ENCODE measurements at regions not wholly inside any gene's neighbourhood (a gene's known extent, or its start where the extent isn't known, plus 50 kb on each side); places are given as distances from the start of the nearest gene placed in this dataset.

DNA sequence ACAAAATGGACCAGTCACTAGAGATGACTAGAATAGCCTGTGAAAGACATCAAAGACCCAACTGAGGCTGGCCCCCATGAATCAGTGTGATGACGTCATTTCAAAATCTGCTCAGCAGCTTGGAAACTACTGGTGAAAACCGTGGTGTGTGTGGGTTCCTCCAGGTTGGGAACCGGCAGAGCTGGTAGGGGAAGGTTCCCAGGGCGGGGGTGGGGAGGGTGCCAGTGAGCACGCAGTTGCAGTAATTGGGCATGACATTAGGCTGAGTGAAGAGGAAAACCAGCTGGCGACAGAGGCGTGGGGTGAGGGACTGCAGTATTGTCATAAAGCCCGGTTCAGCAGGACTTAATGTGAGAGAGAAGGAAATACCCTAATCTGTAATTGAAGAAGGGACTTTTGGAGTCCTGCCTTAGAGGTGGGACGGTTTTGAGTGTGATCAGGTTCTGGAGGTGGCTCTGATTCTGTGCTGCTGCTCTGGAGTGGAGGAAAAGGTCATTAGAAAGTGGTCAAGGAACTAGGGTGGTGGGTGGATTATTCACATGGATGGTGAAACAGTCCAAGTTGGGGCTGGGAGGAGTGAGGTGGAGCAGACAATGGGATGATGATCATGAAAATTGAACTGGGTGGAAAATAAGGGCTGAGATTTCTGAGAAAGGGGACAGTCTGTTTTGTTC lies 52.0 kb upstream of the MTHFD1L start:
- TF ChIP-seq CREB1 (IDR thresholded peaks at IDR 0.05) (peak; percentile 96), CREB1 (CRISPR knock-in tag; IDR thresholded peaks at IDR 0.05) (no peak), NR2F6 (IDR thresholded peaks at IDR 0.05) (no peak), NR2F6 (CRISPR knock-in tag; IDR thresholded peaks at IDR 0.05) (no peak), ATF7 (IDR thresholded peaks at IDR 0.05) (peak; percentile 99), ATF7 (CRISPR knock-in tag; IDR thresholded peaks at IDR 0.05) (no peak)
- Histone ChIP-seq H3K36me3 (replicated peaks in 1 of 2; ENCODE audit: control insufficient read depth in 1 of 2, insufficient read depth in 2 of 2, low read length in 2 of 2) (no peaks in the 10 kb centered on the region), H2AFZ (ENCODE audit: low read length) (no peak overlapping the region), H3K4me3 (replicated peaks in 1 of 3; ENCODE audit: insufficient read depth in 1 of 3, low read depth in 2 of 3, low read length in 3 of 3) (no peak overlapping the region), H3K9me3 (ENCODE audit: low read length) (no peaks in the 10 kb centered on the region), H3K4me1 (ENCODE audit: insufficient read depth, low read length) (no peaks in the 10 kb centered on the region), H3K9ac (ENCODE audit: insufficient read depth, low read depth, low read length) (no peak overlapping the region), H3K4me2 (ENCODE audit: low read depth, low read length) (no peak overlapping the region), H3K27ac (ENCODE audit: extremely low read length, insufficient read depth, low read length) (no peak overlapping the region), H3K79me2 (ENCODE audit: insufficient read depth, low read length) (no peaks in the 10 kb centered on the region), H4K20me1 (ENCODE audit: insufficient read depth, low read length) (no peaks in the 10 kb centered on the region), H3K27me3 (ENCODE audit: control insufficient read depth in 1 of 2, insufficient read depth in 2 of 2, low read length in 2 of 2) (0 out of 5 replicates have a peak, but pooled peaks cover 0 to 5% of the 10 kb centered on the region in 2 experiments)
- intact Hi-C loops (cut with micrococcal nuclease; ENCODE audit: unreplicated experiment), result loop anchor here (10.0 kb wide), 1 partner anchor 879 kb away; no protein-coding TSS in a partner anchor
- FAIRE-seq (no peak), DNase-seq (ENCODE audit: low spot score) (no peak), ATAC-seq (no peak)
- in situ Hi-C loops (cut with HindIII; ENCODE audit: extremely low pct_ligation_motif_present, low pct_unique_long_range_greater_than_20kb), result loop anchor here (10.0 kb wide), 3 partner anchors 209 to 879 kb away; no protein-coding TSS in a partner anchor
- ChIA-PET POLR2A (no interaction called here), CTCF (ENCODE audit: low intra/inter-chr PET ratio, low total read pairs) (interaction anchor here (4.2 kb wide), 1 partner anchor 396 kb away, joined by 107 read pairs; no protein-coding TSS in a partner anchor)
- BruUV-seq (replicated peaks), result no TSS peak
- 29% methylated on average over 9 of the region's 9 CpGs for WGBS (ENCODE audit: low lambda C conversion rate)

DNA sequence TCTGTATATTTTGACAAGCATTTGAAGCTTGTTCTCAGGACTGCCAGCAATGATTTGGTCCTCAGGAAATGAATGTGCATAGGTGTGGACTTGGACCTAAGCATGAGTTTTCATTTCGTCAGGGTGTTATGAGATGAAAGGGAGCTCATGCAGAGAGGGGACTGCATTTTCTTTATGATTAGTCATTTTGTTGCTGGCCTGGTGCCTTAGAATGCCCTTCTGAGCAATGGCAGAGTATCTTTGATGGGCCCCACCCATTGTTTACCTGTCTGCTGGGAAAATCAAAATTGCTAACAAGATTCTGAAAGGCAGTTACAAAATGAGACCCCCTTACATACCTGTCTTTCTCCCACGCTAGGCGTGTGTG lies 51.5 kb upstream of the MTHFD1L start:
- intact Hi-C loops (cut with micrococcal nuclease; ENCODE audit: unreplicated experiment) (loop anchor here (2.0 to 10.0 kb wide), 2 partner anchors 213 to 879 kb away; no protein-coding TSS in a partner anchor), in situ Hi-C loops (cut with HindIII; ENCODE audit: extremely low pct_ligation_motif_present, low pct_unique_long_range_greater_than_20kb) (loop anchor here (10.0 kb wide), 3 partner anchors 209 to 879 kb away; no protein-coding TSS in a partner anchor)
- POLR2A ChIA-PET, result no interaction called here
- no peak for TF ChIP-seq ZNF337 (CRISPR knock-in tag; IDR thresholded peaks at IDR 0.05; ENCODE audit: borderline replicate concordance, low read depth)
- TF ChIP-seq DMAP1 (CRISPR knock-in tag; IDR thresholded peaks at IDR 0.05), result no peak
- no peak for TF ChIP-seq ZNF83 (CRISPR knock-in tag; IDR thresholded peaks at IDR 0.05; ENCODE audit: borderline replicate concordance)
- TF ChIP-seq CAMTA2 (CRISPR knock-in tag; IDR thresholded peaks at IDR 0.05; ENCODE audit: borderline replicate concordance), result no peak
- TF ChIP-seq ZNF34 (CRISPR knock-in tag; IDR thresholded peaks at IDR 0.05; ENCODE audit: borderline replicate concordance), result no peak
- no peak for TF ChIP-seq ZNF878 (CRISPR knock-in tag; IDR thresholded peaks at IDR 0.05)
- TF ChIP-seq ZNF572 (CRISPR knock-in tag; IDR thresholded peaks at IDR 0.05), result no peak
- no peak for TF ChIP-seq ZBTB7A (CRISPR knock-in tag; IDR thresholded peaks at IDR 0.05)
- no peak for TF ChIP-seq XBP1 (CRISPR knock-in tag; IDR thresholded peaks at IDR 0.05)
- no peak for TF ChIP-seq TARDBP (CRISPR knock-in tag; IDR thresholded peaks at IDR 0.05)
- no peak for TF ChIP-seq ZBTB3 (CRISPR knock-in tag; IDR thresholded peaks at IDR 0.05; ENCODE audit: borderline replicate concordance, low read depth)
- TF ChIP-seq ZFP37 (CRISPR knock-in tag; IDR thresholded peaks at IDR 0.05; ENCODE audit: borderline replicate concordance), result no peak
- Histone ChIP-seq H3K36me3 (replicated peaks in 1 of 2; ENCODE audit: control insufficient read depth in 1 of 2, insufficient read depth in 2 of 2, low read length in 2 of 2) (no peaks in the 10 kb centered on the region), H4K20me1 (ENCODE audit: insufficient read depth, low read length) (no peaks in the 10 kb centered on the region), H3K9me3 (ENCODE audit: low read length) (no peaks in the 10 kb centered on the region), H3K27ac (ENCODE audit: extremely low read length, insufficient read depth, low read length) (no peak overlapping the region), H2AFZ (ENCODE audit: low read length) (no peak overlapping the region), H3K79me2 (ENCODE audit: insufficient read depth, low read length) (no peaks in the 10 kb centered on the region), H3K27me3 (ENCODE audit: control insufficient read depth in 1 of 2, insufficient read depth in 2 of 2, low read length in 2 of 2) (0 out of 5 replicates have a peak, but pooled peaks cover 0 to 5% of the 10 kb centered on the region in 2 experiments), H3K4me2 (ENCODE audit: low read depth, low read length) (no peak overlapping the region), H3K9ac (ENCODE audit: insufficient read depth, low read depth, low read length) (no peak overlapping the region), H3K4me3 (replicated peaks in 1 of 3; ENCODE audit: insufficient read depth in 1 of 3, low read depth in 2 of 3, low read length in 3 of 3) (no peak overlapping the region), H3K4me1 (ENCODE audit: insufficient read depth, low read length) (no peaks in the 10 kb centered on the region)
- BruUV-seq (replicated peaks), result no TSS peak
- 9% methylated on average over 3 of the region's 3 CpGs for WGBS (ENCODE audit: low lambda C conversion rate)
- no peak for FAIRE-seq
- CTCF ChIA-PET (ENCODE audit: low intra/inter-chr PET ratio, low total read pairs), result interaction anchor here (2.2 to 4.2 kb wide), 2 partner anchors 396 to 733 kb away, joined by 16 to 107 read pairs; no protein-coding TSS in a partner anchor
- ATAC-seq, result no peak
- peak; percentile 18 for DNase-seq (ENCODE audit: low spot score)

Measured in HepG2 (cell line).